ENCODE measurements at regions not wholly inside any gene's neighbourhood (a gene's known extent, or its start where the extent isn't known, plus 50 kb on each side); places are given as distances from the start of the nearest gene placed in this dataset.

GRCh38 chr12:93134175-93134890, 205.2 kb upstream of the EEA1 start:
- DNase-seq (ENCODE audit: low read depth, low spot score) = no peak

GRCh38 chr12:93134893-93135285, 205.8 kb upstream of the EEA1 start:
- no peak for DNase-seq (ENCODE audit: low read depth, low spot score)

GRCh38 chr12:93135286-93136239, 206.5 kb upstream of the EEA1 start:
- DNase-seq (ENCODE audit: low read depth, low spot score) = no peak

GRCh38 chr12:93136253-93137055, 207.4 kb upstream of the EEA1 start:
- no peak for DNase-seq (ENCODE audit: low read depth, low spot score)

GRCh38 chr12:93137656-93138612, 208.8 kb upstream of the EEA1 start:
- DNase-seq (ENCODE audit: low read depth, low spot score) = no peak

GRCh38 chr12:93139028-93139665, 210.1 kb upstream of the EEA1 start:
- no peak for DNase-seq (ENCODE audit: low read depth, low spot score)

- DNase-seq (ENCODE audit: low read depth, low spot score) = no peak
Measured at GRCh38 chr12:93140325-93140724, 211.2 kb upstream of the EEA1 start.

- DNase-seq (ENCODE audit: low read depth, low spot score) = no peak
Measured at GRCh38 chr12:93140801-93141200, 211.7 kb upstream of the EEA1 start.

- DNase-seq (ENCODE audit: low read depth, low spot score) = no peak
Measured at GRCh38 chr12:93142881-93143280, 213.8 kb upstream of the EEA1 start.

- DNase-seq (ENCODE audit: low read depth, low spot score) = no peak
Measured at GRCh38 chr12:93144109-93144508, 215.0 kb upstream of the EEA1 start.

- no peak for DNase-seq (ENCODE audit: low read depth, low spot score)
Measured at GRCh38 chr12:93145086-93145485, 216.0 kb upstream of the EEA1 start.

- no peak for DNase-seq (ENCODE audit: low read depth, low spot score)
Measured at GRCh38 chr12:93146263-93146939, 217.3 kb upstream of the EEA1 start.

GRCh38 chr12:93146970-93147369, 217.9 kb upstream of the EEA1 start:
- DNase-seq (ENCODE audit: low read depth, low spot score) = no peak

- DNase-seq (ENCODE audit: low read depth, low spot score) = no peak
Measured at GRCh38 chr12:93148412-93148811, 219.3 kb upstream of the EEA1 start.

GRCh38 chr12:93149229-93149628, 220.1 kb upstream of the EEA1 start:
- no peak for DNase-seq (ENCODE audit: low read depth, low spot score)

- no peak for DNase-seq (ENCODE audit: low read depth, low spot score)
Measured at GRCh38 chr12:93151079-93151762, 222.1 kb upstream of the EEA1 start.

- DNase-seq (ENCODE audit: low read depth, low spot score) = no peak
Measured at GRCh38 chr12:93152617-93153016, 223.5 kb upstream of the EEA1 start.

GRCh38 chr12:93153321-93153720, 224.2 kb upstream of the EEA1 start:
- DNase-seq (ENCODE audit: low read depth, low spot score) = no peak

GRCh38 chr12:93154096-93154728, 223.5 kb upstream of the NUDT4 start:
- no peak for DNase-seq (ENCODE audit: low read depth, low spot score)
